Gastrocnemius medialis (tissue), 4 donors: ENCODE measurements at regions not wholly inside any gene's neighbourhood (a gene's known extent, or its start where the extent isn't known, plus 50 kb on each side); places are given as distances from the start of the nearest gene placed in this dataset.

Experiments
- POLR2A ChIP-seq, 2 donors: fragments of 450-650 bp; IDR thresholded peaks; one replicate each; pipeline ENCODE4 v1.6.1; 2017; ENCODE audit warnings: antibody characterized with exemption in 2 of 2, mild to moderate bottlenecking in 2 of 2, moderate library complexity in 2 of 2
- TF ChIP-seq, protein P1 (sequence below), 5 experiments: fragments of 450-650 bp in 3 of 5; fragments of 200-600 bp in 2 of 5; sonication (generic) in 2 of 5; IDR thresholded peaks in 4 of 5; conservative IDR thresholded peaks in 1 of 5; 1 replicate in 4 of 5; 2 replicates in 1 of 5; pipeline ENCODE4 v1.5.1; 2016 to 2019; ENCODE audit warnings: antibody characterized with exemption in 5 of 5, mild to moderate bottlenecking in 3 of 5, moderate library complexity in 3 of 5

DNA sequence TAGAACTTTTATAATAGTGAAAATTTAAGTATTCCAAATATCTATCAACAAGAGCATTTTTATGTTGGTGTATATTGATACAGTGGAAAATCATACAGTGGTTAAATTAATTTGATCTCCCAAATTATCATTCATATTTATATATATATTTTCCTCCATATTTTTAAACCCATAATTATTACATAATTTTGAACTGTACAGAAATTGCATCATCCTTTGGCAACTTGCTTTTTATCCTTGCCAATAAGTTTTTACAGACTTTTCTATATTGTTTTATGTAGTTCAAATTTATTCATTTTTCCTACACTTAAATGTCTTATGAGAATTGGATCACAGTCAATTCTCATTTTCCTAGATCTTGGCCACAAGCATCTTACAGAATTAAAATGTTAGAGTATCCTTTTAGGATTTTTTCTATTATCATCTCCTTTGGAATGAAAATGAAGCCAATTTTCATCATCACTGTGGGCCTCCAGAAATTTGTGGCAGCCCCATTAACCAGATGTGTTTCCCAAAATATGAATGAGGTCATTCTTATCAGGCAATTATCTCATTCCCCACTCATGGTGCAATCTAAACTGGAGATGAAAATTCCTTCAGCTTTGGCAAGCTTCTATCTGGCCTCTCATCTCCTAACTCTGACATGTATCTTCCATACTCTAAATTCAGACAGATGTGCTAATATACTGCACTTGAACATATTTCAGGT, 94.2 kb upstream of the DLGAP1 start:
- TF ChIP-seq, protein P1, sequence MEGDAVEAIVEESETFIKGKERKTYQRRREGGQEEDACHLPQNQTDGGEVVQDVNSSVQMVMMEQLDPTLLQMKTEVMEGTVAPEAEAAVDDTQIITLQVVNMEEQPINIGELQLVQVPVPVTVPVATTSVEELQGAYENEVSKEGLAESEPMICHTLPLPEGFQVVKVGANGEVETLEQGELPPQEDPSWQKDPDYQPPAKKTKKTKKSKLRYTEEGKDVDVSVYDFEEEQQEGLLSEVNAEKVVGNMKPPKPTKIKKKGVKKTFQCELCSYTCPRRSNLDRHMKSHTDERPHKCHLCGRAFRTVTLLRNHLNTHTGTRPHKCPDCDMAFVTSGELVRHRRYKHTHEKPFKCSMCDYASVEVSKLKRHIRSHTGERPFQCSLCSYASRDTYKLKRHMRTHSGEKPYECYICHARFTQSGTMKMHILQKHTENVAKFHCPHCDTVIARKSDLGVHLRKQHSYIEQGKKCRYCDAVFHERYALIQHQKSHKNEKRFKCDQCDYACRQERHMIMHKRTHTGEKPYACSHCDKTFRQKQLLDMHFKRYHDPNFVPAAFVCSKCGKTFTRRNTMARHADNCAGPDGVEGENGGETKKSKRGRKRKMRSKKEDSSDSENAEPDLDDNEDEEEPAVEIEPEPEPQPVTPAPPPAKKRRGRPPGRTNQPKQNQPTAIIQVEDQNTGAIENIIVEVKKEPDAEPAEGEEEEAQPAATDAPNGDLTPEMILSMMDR (IDR thresholded peaks at IDR 0.05 in 4 of 5, conservative IDR thresholded peaks at IDR 0.05 in 1 of 5): no peak
- no peak for TF ChIP-seq POLR2A (IDR thresholded peaks at IDR 0.05)
